Kidney epithelial cell (primary cell): ENCODE measurements at regions not wholly inside any gene's neighbourhood (a gene's known extent, or its start where the extent isn't known, plus 50 kb on each side); places are given as distances from the start of the nearest gene placed in this dataset.

Experiments used
- DNase-seq: peaks from one replicate; pipeline ENCODE4 v3.0.0-alpha.2; 2010; ENCODE audit warnings: low read depth
- H3K27me3 ChIP-seq: 2 replicates; pipeline ENCODE4 v1.6.0; 2011; ENCODE audit warnings: low read length; ENCODE audit not compliant: control insufficient read depth, insufficient read depth
- H3K36me3 ChIP-seq: 2 replicates; pipeline ENCODE4 v1.5.1; 2011; ENCODE audit warnings: low read length; ENCODE audit not compliant: control insufficient read depth, insufficient read depth
- H3K4me3 ChIP-seq: 2 replicates; pipeline ENCODE4 v1.5.1; 2011; ENCODE audit warnings: low read depth, mild to moderate bottlenecking, control low read depth, low read length
- TF ChIP-seq, protein P1 (sequence below): IDR thresholded peaks from 2 replicates; pipeline ENCODE4 v1.5.1; 2011; ENCODE audit warnings: mild to moderate bottlenecking, moderate library complexity, low read length, control low read depth, inconsistent platforms; ENCODE audit not compliant: insufficient read depth, poor library complexity, severe bottlenecking

DNA sequence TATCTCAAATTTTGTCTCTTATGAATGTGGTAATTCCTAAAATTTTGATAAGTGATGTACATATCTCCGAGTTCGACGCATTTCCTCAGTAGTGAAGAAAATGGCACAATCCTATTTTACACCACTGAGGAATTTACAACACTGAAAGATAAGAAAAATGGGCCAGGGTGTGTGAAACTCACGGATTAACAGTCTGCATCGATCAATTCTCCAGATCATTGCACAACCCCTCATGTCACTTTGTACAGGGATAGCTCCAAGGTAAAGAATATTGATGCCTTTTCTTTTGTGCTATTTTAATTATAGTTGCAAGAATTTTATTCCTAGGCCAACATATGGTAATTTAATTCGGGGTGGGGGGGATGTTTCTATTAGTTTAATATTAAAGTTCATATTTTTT is 268.7 kb upstream of the VCX3A start:
- no peak for DNase-seq
- no peaks in the 10 kb centered on the region for H3K27me3 ChIP-seq
- no peak overlapping the region for H3K4me3 ChIP-seq
- H3K36me3 ChIP-seq: no peaks in the 10 kb centered on the region
- TF ChIP-seq, protein P1, sequence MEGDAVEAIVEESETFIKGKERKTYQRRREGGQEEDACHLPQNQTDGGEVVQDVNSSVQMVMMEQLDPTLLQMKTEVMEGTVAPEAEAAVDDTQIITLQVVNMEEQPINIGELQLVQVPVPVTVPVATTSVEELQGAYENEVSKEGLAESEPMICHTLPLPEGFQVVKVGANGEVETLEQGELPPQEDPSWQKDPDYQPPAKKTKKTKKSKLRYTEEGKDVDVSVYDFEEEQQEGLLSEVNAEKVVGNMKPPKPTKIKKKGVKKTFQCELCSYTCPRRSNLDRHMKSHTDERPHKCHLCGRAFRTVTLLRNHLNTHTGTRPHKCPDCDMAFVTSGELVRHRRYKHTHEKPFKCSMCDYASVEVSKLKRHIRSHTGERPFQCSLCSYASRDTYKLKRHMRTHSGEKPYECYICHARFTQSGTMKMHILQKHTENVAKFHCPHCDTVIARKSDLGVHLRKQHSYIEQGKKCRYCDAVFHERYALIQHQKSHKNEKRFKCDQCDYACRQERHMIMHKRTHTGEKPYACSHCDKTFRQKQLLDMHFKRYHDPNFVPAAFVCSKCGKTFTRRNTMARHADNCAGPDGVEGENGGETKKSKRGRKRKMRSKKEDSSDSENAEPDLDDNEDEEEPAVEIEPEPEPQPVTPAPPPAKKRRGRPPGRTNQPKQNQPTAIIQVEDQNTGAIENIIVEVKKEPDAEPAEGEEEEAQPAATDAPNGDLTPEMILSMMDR: no peak

GRCh38 chrX:6793000-6793399 is 258.1 kb upstream of the VCX3A start:
- no peaks in the 10 kb centered on the region for H3K36me3 ChIP-seq
- DNase-seq: no peak
- no peak overlapping the region for H3K4me3 ChIP-seq
- TF ChIP-seq, protein P1: no peak
- no peaks in the 10 kb centered on the region for H3K27me3 ChIP-seq

GRCh38 chrX:6783912-6784311 is 249.0 kb upstream of the VCX3A start:
- DNase-seq: no peak
- TF ChIP-seq, protein P1: no peak

DNA sequence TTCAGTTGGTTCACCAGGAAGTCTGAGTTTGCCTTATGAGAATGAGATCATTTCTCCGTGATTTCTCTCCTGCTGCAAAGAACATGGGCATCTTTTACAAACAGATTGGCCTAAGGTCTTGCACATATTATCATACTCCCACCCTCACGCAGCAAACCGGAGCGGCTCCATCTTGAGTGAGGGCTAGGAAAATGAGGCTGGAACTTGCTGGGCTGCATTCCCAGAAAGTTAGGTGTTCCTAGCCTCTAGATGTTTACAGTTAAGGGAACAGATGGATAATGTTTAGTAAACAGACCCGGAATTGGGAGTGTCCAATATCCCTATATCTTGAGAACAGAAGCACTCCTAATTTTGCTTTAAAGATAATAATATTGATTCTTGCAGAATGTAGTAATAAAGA is 247.9 kb upstream of the VCX3A start:
- TF ChIP-seq, protein P1: no peak
- Histone ChIP-seq H3K36me3 (no peaks in the 10 kb centered on the region), H3K4me3 (no peak overlapping the region), H3K27me3 (no peaks in the 10 kb centered on the region)
- DNase-seq: no peak

More at GRCh38 chrX:6783912-6784311, 249.0 kb upstream of the VCX3A start:
- H3K27me3 ChIP-seq: no peaks in the 10 kb centered on the region
- no peak overlapping the region for H3K4me3 ChIP-seq
- no peaks in the 10 kb centered on the region for H3K36me3 ChIP-seq

DNA sequence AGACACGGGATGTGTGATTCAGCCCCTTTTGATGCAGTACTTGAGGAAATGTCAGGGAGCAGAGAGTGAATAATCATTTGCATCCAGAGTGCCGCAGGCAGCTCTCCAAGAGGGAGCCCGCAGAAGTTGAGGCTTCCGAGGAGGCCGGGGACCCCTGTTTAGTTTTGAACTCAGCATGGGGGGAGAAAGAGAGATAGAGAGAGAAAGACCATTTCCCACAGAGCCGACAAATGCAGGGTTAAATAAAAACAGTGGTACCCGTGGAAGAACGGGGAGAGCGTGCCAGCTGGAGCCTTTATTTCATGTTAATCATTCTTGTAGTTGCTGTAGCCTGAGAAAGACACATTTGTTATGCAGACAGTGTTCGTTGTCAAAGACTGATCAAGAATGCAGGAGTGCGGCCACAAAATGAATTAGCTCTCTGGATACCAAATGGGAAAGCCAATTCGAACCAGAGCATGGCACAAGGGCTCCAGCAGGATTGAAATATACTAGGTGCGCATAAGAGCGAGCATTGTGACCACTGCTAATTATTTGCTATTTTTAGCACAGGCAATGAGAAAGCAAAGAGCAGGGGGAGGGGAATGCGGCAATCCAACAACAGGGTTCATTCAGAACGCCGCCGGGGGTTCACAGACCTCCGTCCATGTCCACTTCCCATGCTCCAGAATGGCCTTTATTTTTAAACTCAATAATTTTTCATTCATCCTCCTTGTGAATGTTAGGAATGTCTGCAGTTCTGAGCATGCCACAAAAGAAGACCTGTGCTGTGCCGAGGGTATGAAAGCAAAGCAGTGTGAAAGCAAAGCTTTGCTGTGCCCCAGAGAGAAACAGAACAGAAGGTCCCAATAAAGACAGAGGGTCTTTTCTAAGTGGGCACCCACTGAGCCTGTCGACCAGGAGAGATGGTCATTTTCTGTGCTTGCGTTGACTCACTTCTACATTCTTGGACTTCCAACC is 243.9 kb upstream of the VCX3A start:
- no peak overlapping the region for H3K4me3 ChIP-seq
- TF ChIP-seq, protein P1: no peak
- no peaks in the 10 kb centered on the region for H3K27me3 ChIP-seq
- no peak for DNase-seq
- H3K36me3 ChIP-seq: no peaks in the 10 kb centered on the region
